C4-2B (cell line): ENCODE measurements at regions not wholly inside any gene's neighbourhood (a gene's known extent, or its start where the extent isn't known, plus 50 kb on each side); places are given as distances from the start of the nearest gene placed in this dataset.

ENCODE experiments used
- H3K27ac ChIP-seq: fragments of 450-650 bp; 2 replicates; pipeline ENCODE4 v1.5.1; 2017
- CTCF ChIP-seq: fragments of 450-650 bp; conservative IDR thresholded peaks from 2 replicates; pipeline ENCODE4 v1.5.1; 2017; ENCODE audit warnings: mild to moderate bottlenecking
- ZFX ChIP-seq: fragments of 450-650 bp; IDR thresholded peaks from 2 replicates; pipeline ENCODE4 v1.6.1; 2017

- H3K27ac ChIP-seq, result no peak overlapping the region
- TF ChIP-seq ZFX (no peak), CTCF (no peak)
Observed at GRCh38 chr13:99124794-99125316, 75.8 kb upstream of the UBAC2 start.

- no peak for TF ChIP-seq ZFX
- no peak for TF ChIP-seq CTCF
- no peak overlapping the region for H3K27ac ChIP-seq
Observed at GRCh38 chr13:99125326-99125915, 75.2 kb upstream of the UBAC2 start.

GRCh38 chr13:99126821-99127220 is 73.8 kb upstream of the UBAC2 start:
- no peak overlapping the region for H3K27ac ChIP-seq
- no peak for TF ChIP-seq CTCF
- no peak for TF ChIP-seq ZFX

GRCh38 chr13:99129050-99129449 is 71.6 kb upstream of the UBAC2 start:
- no peak for TF ChIP-seq ZFX
- TF ChIP-seq CTCF, result no peak
- H3K27ac ChIP-seq, result no peak overlapping the region

GRCh38 chr13:99129951-99130350 is 70.7 kb upstream of the UBAC2 start:
- no peak for TF ChIP-seq CTCF
- no peak for TF ChIP-seq ZFX
- H3K27ac ChIP-seq, result no peak overlapping the region

GRCh38 chr13:99131410-99131809 is 69.2 kb upstream of the UBAC2 start:
- TF ChIP-seq ZFX (no peak), CTCF (no peak)
- no peak overlapping the region for H3K27ac ChIP-seq

GRCh38 chr13:99132295-99132835 is 68.3 kb upstream of the UBAC2 start:
- TF ChIP-seq CTCF (no peak), ZFX (no peak)
- no peak overlapping the region for H3K27ac ChIP-seq
